ENCODE measurements at regions not wholly inside any gene's neighbourhood (a gene's known extent, or its start where the extent isn't known, plus 50 kb on each side); places are given as distances from the start of the nearest gene placed in this dataset.

GRCh38 chr16:73289232-73289631 is 241.3 kb upstream of the ZFHX3 start (continued):
- TF ChIP-seq CUX1 (IDR thresholded peaks at IDR 0.05; ENCODE audit: insufficient replicate concordance, low read depth, low read length) (peak; percentile 74), SIX5 (IDR thresholded peaks at IDR 0.05; ENCODE audit: low read depth, low read length, severe bottlenecking) (no peak), SMC3 (IDR thresholded peaks at IDR 0.05; ENCODE audit: borderline replicate concordance, low read length) (peak; percentile 11; the same call in 1 of the 2 replicates), FOXK2 (IDR thresholded peaks at IDR 0.05) (no peak), HCFC1 (IDR thresholded peaks at IDR 0.05; ENCODE audit: low read length) (no peak), ZNF384 (IDR thresholded peaks at IDR 0.05; ENCODE audit: borderline replicate concordance, low read depth, low read length) (no peak), IRF3 (IDR thresholded peaks at IDR 0.05) (no peak), IKZF1 (conservative IDR thresholded peaks at IDR 0.05) (peak; percentile 95), SRF (IDR thresholded peaks at IDR 0.05; ENCODE audit: low read depth in 2 of 2, low read length in 2 of 2) (peak in 1 of 2 experiments; percentile 85; a peak in 2 of 4 replicates), E2F4 (IDR thresholded peaks at IDR 0.05; ENCODE audit: low read depth, low read length) (no peak), EP300 (IDR thresholded peaks at IDR 0.05; ENCODE audit: borderline replicate concordance in 1 of 2, control insufficient read depth in 1 of 2, low read depth in 2 of 2, low read length in 2 of 2) (peak; percentile 99), YBX1 (IDR thresholded peaks at IDR 0.05) (no peak), E4F1 (IDR thresholded peaks at IDR 0.05; ENCODE audit: borderline replicate concordance, partially characterized antibody) (no peak), SREBF1 (IDR thresholded peaks at IDR 0.05; ENCODE audit: low read length) (no peak), PML (IDR thresholded peaks at IDR 0.05; ENCODE audit: low read length) (peak; percentile 96), LARP7 (IDR thresholded peaks at IDR 0.05) (no peak), CBX5 (IDR thresholded peaks at IDR 0.05; ENCODE audit: low read depth) (peak; percentile 96), ZSCAN29 (IDR thresholded peaks at IDR 0.05) (no peak), CBFB (IDR thresholded peaks at IDR 0.05; ENCODE audit: low read depth) (peak; percentile 90), IRF4 (IDR thresholded peaks at IDR 0.05; ENCODE audit: low read depth, low read length) (peak; percentile 100), NFYA (IDR thresholded peaks at IDR 0.05; ENCODE audit: borderline replicate concordance, low read depth, low read length) (no peak), RUNX3 (IDR thresholded peaks at IDR 0.05; ENCODE audit: low read length) (peak; percentile 98)
